Heart right ventricle (tissue), 16 donors: ENCODE measurements at regions not wholly inside any gene's neighbourhood (a gene's known extent, or its start where the extent isn't known, plus 50 kb on each side); places are given as distances from the start of the nearest gene placed in this dataset.

Experiments used
- ATAC-seq, 8 donors: fragments of 200-7000 bp; cut with Tn5 transposase; one replicate each; pipeline ENCODE4 v1.9.1; 2020; ENCODE audit warnings: mild to moderate bottlenecking in 8 of 8, moderate library complexity in 8 of 8, moderate number of reproducible peaks in 1 of 8
- DNase-seq, 2 donors: peaks; one replicate each; pipeline ENCODE4 v3.0.0-alpha.2; 2020
- H3K27ac ChIP-seq, 10 donors: fragments of 200-600 bp; sonication (generic) in 2 of 10; one replicate each; pipeline versions ENCODE4 v1.5.0 to v1.8.0; 2020 to 2022; ENCODE audit warnings: mild to moderate bottlenecking in 3 of 10
- H3K27me3 ChIP-seq, 7 donors: fragments of 200-600 bp; one replicate each; pipeline ENCODE4 v1.8.0; 2021 to 2022; ENCODE audit warnings: mild to moderate bottlenecking in 2 of 7
- H3K36me3 ChIP-seq, 9 donors: fragments of 200-600 bp; sonication (generic) in 1 of 9; one replicate each; pipeline versions ENCODE4 v1.5.0 to v1.8.0; 2020 to 2022; ENCODE audit warnings: mild to moderate bottlenecking in 2 of 9
- H3K4me1 ChIP-seq, 9 donors: fragments of 200-600 bp; sonication (generic) in 1 of 9; one replicate each; pipeline versions ENCODE4 v1.5.0 to v1.8.0; 2020 to 2022; ENCODE audit warnings: mild to moderate bottlenecking in 4 of 9
- H3K4me3 ChIP-seq, 10 donors: fragments of 200-600 bp; sonication (generic) in 2 of 10; one replicate each; pipeline versions ENCODE4 v1.5.0 to v1.8.0; 2020 to 2022; ENCODE audit warnings: mild to moderate bottlenecking in 7 of 10, moderate library complexity in 2 of 10
- H3K9me3 ChIP-seq, 11 donors: fragments of 200-600 bp in 10 of 11; sonication (generic) in 2 of 11; one replicate each; pipeline versions ENCODE4 v1.5.0 to v1.8.0; 2013 to 2022; ENCODE audit warnings: mild to moderate bottlenecking in 2 of 11, control low read depth in 1 of 11, moderate library complexity in 1 of 11
- CTCF ChIP-seq, 9 donors: fragments of 200-600 bp; sonication (generic) in 2 of 9; IDR thresholded peaks; one replicate each; pipeline versions ENCODE4 v1.5.0 to v1.8.0; 2021 to 2022; ENCODE audit warnings: antibody characterized with exemption in 9 of 9, mild to moderate bottlenecking in 5 of 9, moderate library complexity in 1 of 9
- WGBS, 2 donors: extraction: QIAGEN DNeasy Blood & Tissue Kit; methylation state at CpG; one replicate each; pipeline ENCODE4 v1.1.7; 2013; ENCODE audit warnings: inconsistent platforms in 1 of 2; 5-methylcytosine and 5-hydroxymethylcytosine counted together
- intact Hi-C, 10 donors: fragments of 100-400 bp; cut with DNase I; formaldehyde crosslinking; loops; one replicate each; pipeline versions ENCODE4 v1.11.1 to v1.14.2; 2022
- donor health status: Arrhythmogenic right ventricular cardiomyopathy.
- donor health status: ischemic (EF 13 %, LVEDD 7.1; RV severe dilation, severe dysfunction).
- donor health status: healthy with polysubstance abuse.
- donor health status: DM: no; HTN: yes; CAD: no.
- donor health status: DM: no; HTN: no; CAD: no.
- donor health status: ischemic (EF 25% LVEDD 6.9; RV normal size, moderate dysfunction).
- donor health status: ischemic (EF 25% LVEDD 5.7; RV mildly dilated, moderate dysfunction).
- donor health status: healthy.
- donor health status: DM: yes; HTN: yes; CAD: no.
- donor health status: Ischemic cardiomyopathy.
- donor health status: ischemic (EF 35%, LVEDD 5.7; RV mildly dilated, moderate dysfunction).
- donor health status: nonischemic (EF 11% LVEDD 7.7; RV severe dilation, severe dysfunction).
- donor health status: DM: yes; HTN: yes; CAD: no.
- donor health status: PGD.
- donor health status: ischemic (EF 29% LVEDD 5.4; RV normal size, mild dysfunction).
- donor health status: nonischemic (EF 23%, LVEDD 6.1; RV moderate dilation, normal function).

GRCh38 chr2:81136296-81136695 lies 831.7 kb upstream of the LRRTM1 start:
- TF ChIP-seq CTCF (IDR thresholded peaks at IDR 0.05) = no peak
- peaks cover 0 to 43% (median 4%) of the 10 kb centered on the region in 11 donors for H3K9me3 ChIP-seq
- intact Hi-C loops = no loop called here
- ATAC-seq (no peak), DNase-seq (no peak)
- H3K4me1 ChIP-seq = no peaks in the 10 kb centered on the region
- no peaks in the 10 kb centered on the region for H3K27me3 ChIP-seq
- no peak overlapping the region for H3K27ac ChIP-seq
- H3K4me3 ChIP-seq = no peak overlapping the region
- no peaks in the 10 kb centered on the region for H3K36me3 ChIP-seq

GRCh38 chr2:81097361-81097760 lies 792.8 kb upstream of the LRRTM1 start:
- H3K4me1 ChIP-seq = no peaks in the 10 kb centered on the region
- 97 to 98% methylated on average over 1 of the region's 1 CpG for WGBS, 2 donors
- intact Hi-C loops = no loop called here
- H3K27ac ChIP-seq = no peak overlapping the region
- H3K9me3 ChIP-seq = peaks cover 0 to 5% (median 0%) of the 10 kb centered on the region in 11 donors
- TF ChIP-seq CTCF (IDR thresholded peaks at IDR 0.05) = no peak
- no peak for DNase-seq
- no peak for ATAC-seq
- H3K36me3 ChIP-seq = no peaks in the 10 kb centered on the region
- H3K4me3 ChIP-seq = no peak overlapping the region
- H3K27me3 ChIP-seq = no peaks in the 10 kb centered on the region

- no peak overlapping the region for H3K4me3 ChIP-seq
- no peak overlapping the region for H3K27ac ChIP-seq
- H3K4me1 ChIP-seq = no peaks in the 10 kb centered on the region
- TF ChIP-seq CTCF (IDR thresholded peaks at IDR 0.05) = no peak
- no peak for ATAC-seq
- intact Hi-C loops = no loop called here
- H3K27me3 ChIP-seq = no peaks in the 10 kb centered on the region
- no peak for DNase-seq
- no peaks in the 10 kb centered on the region for H3K36me3 ChIP-seq
- peaks cover 0 to 17% (median 0%) of the 10 kb centered on the region in 11 donors for H3K9me3 ChIP-seq
These were observed 788.5 kb upstream of the LRRTM1 start for GRCh38 chr2:81093031-81093430.

- H3K27ac ChIP-seq = no peak overlapping the region
- WGBS, 2 donors = 69 to 70% methylated on average over 3 of the region's 3 CpGs
- intact Hi-C loops = no loop called here
- no peaks in the 10 kb centered on the region for H3K36me3 ChIP-seq
- no peak for TF ChIP-seq CTCF (IDR thresholded peaks at IDR 0.05)
- DNase-seq (no peak), ATAC-seq (no peak)
- no peaks in the 10 kb centered on the region for H3K27me3 ChIP-seq
- no peak overlapping the region for H3K4me3 ChIP-seq
- peaks cover 0 to 23% (median 0%) of the 10 kb centered on the region in 11 donors for H3K9me3 ChIP-seq
- H3K4me1 ChIP-seq = no peaks in the 10 kb centered on the region
These were observed 783.1 kb upstream of the LRRTM1 start for GRCh38 chr2:81087646-81088045.

- H3K4me1 ChIP-seq = no peaks in the 10 kb centered on the region
- DNase-seq (no peak), ATAC-seq (no peak)
- H3K27me3 ChIP-seq = no peaks in the 10 kb centered on the region
- 43 to 59% methylated on average over 1 of the region's 1 CpG for WGBS, 2 donors
- no peak overlapping the region for H3K4me3 ChIP-seq
- intact Hi-C loops = no loop called here
- TF ChIP-seq CTCF (IDR thresholded peaks at IDR 0.05) = no peak
- no peak overlapping the region for H3K27ac ChIP-seq
- peaks cover 0 to 30% (median 0%) of the 10 kb centered on the region in 11 donors for H3K9me3 ChIP-seq
- no peaks in the 10 kb centered on the region for H3K36me3 ChIP-seq
These were observed 779.5 kb upstream of the LRRTM1 start for GRCh38 chr2:81084101-81084500.
